WTC11 (cell line): ENCODE measurements at regions not wholly inside any gene's neighbourhood (a gene's known extent, or its start where the extent isn't known, plus 50 kb on each side); places are given as distances from the start of the nearest gene placed in this dataset.

ENCODE experiments used
- AR ChIP-seq: fragments of 250-450 bp; sonication (Bioruptor Pico); IDR thresholded peaks from 2 replicates; pipeline ENCODE4 v1.9.0; 2021; ENCODE audit warnings: mild to moderate bottlenecking
- E2F5 ChIP-seq: sonication (generic); formaldehyde crosslinking; IDR thresholded peaks from 2 replicates; pipeline ENCODE4 v1.8.1; 2022; ENCODE audit warnings: mild to moderate bottlenecking, moderate library complexity, missing genetic modification reagents
- FOXJ3 ChIP-seq: sonication (generic); formaldehyde crosslinking; IDR thresholded peaks from 2 replicates; pipeline ENCODE4 v1.9.0; 2021; ENCODE audit warnings: missing genetic modification reagents, mild to moderate bottlenecking, borderline replicate concordance
- TF ChIP-seq, protein P1 (sequence below): fragments of 200-600 bp; IDR thresholded peaks from 2 replicates; pipeline ENCODE4 v1.8.0; 2022; ENCODE audit warnings: antibody characterized with exemption

GRCh38 chr22:49112176-49112575, 715.5 kb downstream of the BRD1 start:
- TF ChIP-seq FOXJ3 (CRISPR knock-in tag) (no peak), E2F5 (CRISPR knock-in tag) (no peak), AR (CRISPR knock-in tag) (no peak)
- TF ChIP-seq, protein P1, sequence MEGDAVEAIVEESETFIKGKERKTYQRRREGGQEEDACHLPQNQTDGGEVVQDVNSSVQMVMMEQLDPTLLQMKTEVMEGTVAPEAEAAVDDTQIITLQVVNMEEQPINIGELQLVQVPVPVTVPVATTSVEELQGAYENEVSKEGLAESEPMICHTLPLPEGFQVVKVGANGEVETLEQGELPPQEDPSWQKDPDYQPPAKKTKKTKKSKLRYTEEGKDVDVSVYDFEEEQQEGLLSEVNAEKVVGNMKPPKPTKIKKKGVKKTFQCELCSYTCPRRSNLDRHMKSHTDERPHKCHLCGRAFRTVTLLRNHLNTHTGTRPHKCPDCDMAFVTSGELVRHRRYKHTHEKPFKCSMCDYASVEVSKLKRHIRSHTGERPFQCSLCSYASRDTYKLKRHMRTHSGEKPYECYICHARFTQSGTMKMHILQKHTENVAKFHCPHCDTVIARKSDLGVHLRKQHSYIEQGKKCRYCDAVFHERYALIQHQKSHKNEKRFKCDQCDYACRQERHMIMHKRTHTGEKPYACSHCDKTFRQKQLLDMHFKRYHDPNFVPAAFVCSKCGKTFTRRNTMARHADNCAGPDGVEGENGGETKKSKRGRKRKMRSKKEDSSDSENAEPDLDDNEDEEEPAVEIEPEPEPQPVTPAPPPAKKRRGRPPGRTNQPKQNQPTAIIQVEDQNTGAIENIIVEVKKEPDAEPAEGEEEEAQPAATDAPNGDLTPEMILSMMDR: no peak
